GM21381 (cell line): ENCODE measurements at regions not wholly inside any gene's neighbourhood (a gene's known extent, or its start where the extent isn't known, plus 50 kb on each side); places are given as distances from the start of the nearest gene placed in this dataset.

ENCODE experiments used
- ATAC-seq: cut with Tn5 transposase; IDR thresholded peaks from one replicate; pipeline ENCODE4 v1.9.1; 2021; ENCODE audit warnings: mild to moderate bottlenecking, moderate library complexity; ENCODE audit not compliant: unreplicated experiment

GRCh38 chr15:38878926-38879325 is 314.3 kb upstream of the RASGRP1 start:
- ATAC-seq, result no peak

- no peak for ATAC-seq
Measured at GRCh38 chr15:38879909-38880471, 315.4 kb upstream of the RASGRP1 start.

GRCh38 chr15:38882221-38882620 is 317.6 kb upstream of the RASGRP1 start:
- ATAC-seq, result no peak

- no peak for ATAC-seq
Measured at GRCh38 chr15:38883987-38884386, 319.4 kb upstream of the RASGRP1 start.

- no peak for ATAC-seq
Measured at GRCh38 chr15:38885001-38885400, 320.4 kb upstream of the RASGRP1 start.

- no peak for ATAC-seq
Measured at GRCh38 chr15:38885471-38885952, 320.9 kb upstream of the RASGRP1 start.

- no peak for ATAC-seq
Measured at GRCh38 chr15:38886315-38887163, 321.9 kb upstream of the RASGRP1 start.

- ATAC-seq, result no peak
Measured at GRCh38 chr15:38888701-38889221, 324.1 kb upstream of the RASGRP1 start.

GRCh38 chr15:38890194-38890593 is 325.6 kb upstream of the RASGRP1 start:
- no peak for ATAC-seq

- no peak for ATAC-seq
Measured at GRCh38 chr15:38893925-38894242, 329.3 kb upstream of the RASGRP1 start.

- ATAC-seq, result no peak
Measured at GRCh38 chr15:38894243-38894948, 329.8 kb upstream of the RASGRP1 start.

- ATAC-seq, result no peak
Measured at GRCh38 chr15:38895326-38896255, 331.0 kb upstream of the RASGRP1 start.

- ATAC-seq, result no peak
Measured at GRCh38 chr15:38896647-38897046, 332.0 kb upstream of the RASGRP1 start.

GRCh38 chr15:38897551-38897950 is 332.9 kb upstream of the RASGRP1 start:
- no peak for ATAC-seq

- no peak for ATAC-seq
Measured at GRCh38 chr15:38898236-38898635, 333.6 kb upstream of the RASGRP1 start.

- no peak for ATAC-seq
Measured at GRCh38 chr15:38899300-38899699, 334.7 kb upstream of the RASGRP1 start.

- ATAC-seq, result no peak
Measured at GRCh38 chr15:38904298-38904697, 339.7 kb upstream of the RASGRP1 start.

GRCh38 chr15:38905632-38906031 is 341.0 kb upstream of the RASGRP1 start:
- no peak for ATAC-seq

GRCh38 chr15:38920966-38921365 is 356.4 kb upstream of the RASGRP1 start:
- no peak for ATAC-seq

GRCh38 chr15:38921471-38921870 is 356.9 kb upstream of the RASGRP1 start:
- no peak for ATAC-seq

- no peak for ATAC-seq
Measured at GRCh38 chr15:38928431-38928830, 363.8 kb upstream of the RASGRP1 start.
